ENCODE measurements at regions not wholly inside any gene's neighbourhood (a gene's known extent, or its start where the extent isn't known, plus 50 kb on each side); places are given as distances from the start of the nearest gene placed in this dataset.

DNA sequence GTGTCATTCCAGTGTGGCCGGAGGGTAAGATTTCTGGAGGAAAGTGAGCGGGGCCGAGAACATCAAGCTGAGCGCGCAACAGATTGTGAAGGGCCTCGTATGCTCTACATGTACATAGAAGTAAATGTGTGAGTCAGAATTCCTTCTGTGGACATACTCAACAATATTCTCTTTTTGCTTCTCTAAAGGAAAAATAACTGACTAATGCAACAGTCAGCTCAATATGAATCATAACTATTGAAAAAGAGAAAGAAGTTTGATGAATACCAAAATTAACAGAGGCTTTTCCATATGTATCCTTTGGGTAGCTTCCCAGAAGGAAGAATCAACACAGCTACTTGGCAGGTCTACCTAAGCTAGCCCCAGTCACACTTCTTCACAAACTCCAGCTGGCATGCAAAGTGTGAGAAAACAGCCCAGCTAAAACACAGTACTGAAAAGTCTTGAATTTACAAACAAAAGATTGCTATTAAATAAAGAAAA lies 87.5 kb upstream of the ZFP42 start:
- no peak for TF ChIP-seq EZH2 (IDR thresholded peaks at IDR 0.05)
- TF ChIP-seq, protein P1, sequence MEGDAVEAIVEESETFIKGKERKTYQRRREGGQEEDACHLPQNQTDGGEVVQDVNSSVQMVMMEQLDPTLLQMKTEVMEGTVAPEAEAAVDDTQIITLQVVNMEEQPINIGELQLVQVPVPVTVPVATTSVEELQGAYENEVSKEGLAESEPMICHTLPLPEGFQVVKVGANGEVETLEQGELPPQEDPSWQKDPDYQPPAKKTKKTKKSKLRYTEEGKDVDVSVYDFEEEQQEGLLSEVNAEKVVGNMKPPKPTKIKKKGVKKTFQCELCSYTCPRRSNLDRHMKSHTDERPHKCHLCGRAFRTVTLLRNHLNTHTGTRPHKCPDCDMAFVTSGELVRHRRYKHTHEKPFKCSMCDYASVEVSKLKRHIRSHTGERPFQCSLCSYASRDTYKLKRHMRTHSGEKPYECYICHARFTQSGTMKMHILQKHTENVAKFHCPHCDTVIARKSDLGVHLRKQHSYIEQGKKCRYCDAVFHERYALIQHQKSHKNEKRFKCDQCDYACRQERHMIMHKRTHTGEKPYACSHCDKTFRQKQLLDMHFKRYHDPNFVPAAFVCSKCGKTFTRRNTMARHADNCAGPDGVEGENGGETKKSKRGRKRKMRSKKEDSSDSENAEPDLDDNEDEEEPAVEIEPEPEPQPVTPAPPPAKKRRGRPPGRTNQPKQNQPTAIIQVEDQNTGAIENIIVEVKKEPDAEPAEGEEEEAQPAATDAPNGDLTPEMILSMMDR (IDR thresholded peaks at IDR 0.05) = no peak
- no peak for TF ChIP-seq EZH2phosphoT487 (IDR thresholded peaks at IDR 0.05)

All from neural progenitor cell (in vitro differentiated cells).